ENCODE measurements at regions not wholly inside any gene's neighbourhood (a gene's known extent, or its start where the extent isn't known, plus 50 kb on each side); places are given as distances from the start of the nearest gene placed in this dataset.

GRCh38 chr14:44785096-44785495, 176.7 kb downstream of the KLHL28 start (continued):
- TF ChIP-seq ZHX1 (CRISPR knock-in tag; IDR thresholded peaks at IDR 0.05; ENCODE audit: low read depth) (no peak), ZSCAN5A (CRISPR knock-in tag; IDR thresholded peaks at IDR 0.05; ENCODE audit: borderline replicate concordance) (no peak), ZBTB7A (CRISPR knock-in tag; IDR thresholded peaks at IDR 0.05) (no peak)
- TF ChIP-seq, protein P1, sequence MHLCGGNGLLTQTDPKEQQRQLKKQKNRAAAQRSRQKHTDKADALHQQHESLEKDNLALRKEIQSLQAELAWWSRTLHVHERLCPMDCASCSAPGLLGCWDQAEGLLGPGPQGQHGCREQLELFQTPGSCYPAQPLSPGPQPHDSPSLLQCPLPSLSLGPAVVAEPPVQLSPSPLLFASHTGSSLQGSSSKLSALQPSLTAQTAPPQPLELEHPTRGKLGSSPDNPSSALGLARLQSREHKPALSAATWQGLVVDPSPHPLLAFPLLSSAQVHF (CRISPR knock-in tag; IDR thresholded peaks at IDR 0.05), result no peak
- TF ChIP-seq, protein P2, sequence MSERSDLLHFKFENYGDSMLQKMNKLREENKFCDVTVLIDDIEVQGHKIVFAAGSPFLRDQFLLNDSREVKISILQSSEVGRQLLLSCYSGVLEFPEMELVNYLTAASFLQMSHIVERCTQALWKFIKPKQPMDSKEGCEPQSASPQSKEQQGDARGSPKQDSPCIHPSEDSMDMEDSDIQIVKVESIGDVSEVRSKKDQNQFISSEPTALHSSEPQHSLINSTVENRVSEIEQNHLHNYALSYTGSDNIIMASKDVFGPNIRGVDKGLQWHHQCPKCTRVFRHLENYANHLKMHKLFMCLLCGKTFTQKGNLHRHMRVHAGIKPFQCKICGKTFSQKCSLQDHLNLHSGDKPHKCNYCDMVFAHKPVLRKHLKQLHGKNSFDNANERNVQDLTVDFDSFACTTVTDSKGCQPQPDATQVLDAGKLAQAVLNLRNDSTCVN (CRISPR knock-in tag; IDR thresholded peaks at IDR 0.05; ENCODE audit: borderline replicate concordance), result no peak

DNA sequence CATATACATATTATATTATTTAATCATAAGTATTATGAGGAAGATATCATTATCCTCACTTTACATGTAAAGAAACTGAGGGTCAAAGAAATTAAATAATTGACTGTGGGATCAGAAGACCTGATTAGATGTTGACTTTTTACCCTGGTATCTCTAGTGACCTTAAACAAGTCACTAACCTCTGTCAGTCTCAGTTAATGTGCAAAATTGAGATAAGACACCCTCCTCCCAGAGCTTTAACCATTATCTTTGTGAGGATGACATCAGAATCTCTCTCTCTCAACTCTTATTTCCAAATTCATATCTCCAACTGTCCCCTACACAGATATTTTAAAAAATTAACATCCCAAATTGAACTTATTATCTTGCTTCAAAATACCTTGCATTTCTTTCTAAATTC, 177.8 kb downstream of the KLHL28 start:
- CTCF ChIA-PET (ENCODE audit: low intra/inter-chr PET ratio, low total read pairs), result no interaction called here
- no peaks in the 10 kb centered on the region for H3K36me3 ChIP-seq (replicated peaks in 1 of 2; ENCODE audit: control insufficient read depth in 1 of 2, insufficient read depth in 2 of 2, low read length in 2 of 2)
- POLR2A ChIA-PET, result no interaction called here
- H3K4me2 ChIP-seq (ENCODE audit: low read depth, low read length), result no peak overlapping the region
- no peak overlapping the region for H2AFZ ChIP-seq (ENCODE audit: low read length)
- no peaks in the 10 kb centered on the region for H4K20me1 ChIP-seq (ENCODE audit: insufficient read depth, low read length)
- no TSS peak for BruUV-seq (replicated peaks)
- H3K4me1 ChIP-seq (ENCODE audit: insufficient read depth, low read length), result no peaks in the 10 kb centered on the region
- DNase-seq (ENCODE audit: low spot score), result no peak
- H3K27ac ChIP-seq (ENCODE audit: extremely low read length, insufficient read depth, low read length), result no peak overlapping the region
- intact Hi-C loops (cut with micrococcal nuclease; ENCODE audit: unreplicated experiment) (no loop called here), in situ Hi-C loops (cut with HindIII; ENCODE audit: extremely low pct_ligation_motif_present, low pct_unique_long_range_greater_than_20kb) (no loop called here)
- no peaks in the 10 kb centered on the region for H3K9me3 ChIP-seq (ENCODE audit: low read length)
- H3K9ac ChIP-seq (ENCODE audit: insufficient read depth, low read depth, low read length), result no peak overlapping the region
- no peak for ATAC-seq
- FAIRE-seq, result no peak
- H3K27me3 ChIP-seq (ENCODE audit: control insufficient read depth in 1 of 2, insufficient read depth in 2 of 2, low read length in 2 of 2), result no peaks in the 10 kb centered on the region
- no peaks in the 10 kb centered on the region for H3K79me2 ChIP-seq (ENCODE audit: insufficient read depth, low read length)
- H3K4me3 ChIP-seq (replicated peaks in 1 of 3; ENCODE audit: insufficient read depth in 1 of 3, low read depth in 2 of 3, low read length in 3 of 3), result no peak overlapping the region
- TF ChIP-seq FOXM1 (CRISPR knock-in tag; IDR thresholded peaks at IDR 0.05), result no peak
- TF ChIP-seq CBX5 (CRISPR knock-in tag; IDR thresholded peaks at IDR 0.05; ENCODE audit: borderline replicate concordance), result no peak
- TF ChIP-seq SOX13 (IDR thresholded peaks at IDR 0.05), result no peak
- no peak for TF ChIP-seq SOX13 (CRISPR knock-in tag; conservative IDR thresholded peaks at IDR 0.05 in 1 of 2, IDR thresholded peaks at IDR 0.05 in 1 of 2)
- TF ChIP-seq HMG20A (CRISPR knock-in tag; IDR thresholded peaks at IDR 0.05; ENCODE audit: borderline replicate concordance), result no peak

All from HepG2 (cell line).